MM.1S (cell line): ENCODE measurements at regions not wholly inside any gene's neighbourhood (a gene's known extent, or its start where the extent isn't known, plus 50 kb on each side); places are given as distances from the start of the nearest gene placed in this dataset.
"Not testable (repeated sequence)": the region's sequence is repeated elsewhere in the genome, so short reads cannot be mapped to it uniquely, and the experiment has no call there.

Experiments
- DNase-seq: peaks from one replicate; pipeline ENCODE4 v3.0.0-alpha.2; 2015
- H2AFZ ChIP-seq: fragments of 300-600 bp; sonication (generic); 2 replicates; pipeline ENCODE4 v1.6.0; 2016; ENCODE audit warnings: antibody characterized with exemption, low read length
- H3F3A ChIP-seq: fragments of 300-600 bp; sonication (generic); 2 replicates; pipeline ENCODE4 v1.6.1; 2016; ENCODE audit warnings: mild to moderate bottlenecking, antibody characterized with exemption, low read length, moderate library complexity, mixed read lengths; ENCODE audit not compliant: insufficient read depth
- H3K27ac ChIP-seq: fragments of 300-600 bp; sonication (generic); 2 replicates; pipeline ENCODE4 v1.5.1; 2016; ENCODE audit warnings: mild to moderate bottlenecking, low read length
- H3K27me3 ChIP-seq: fragments of 300-600 bp; sonication (generic); replicated peaks from 2 replicates; pipeline ENCODE4 v1.6.0; 2016; ENCODE audit warnings: low read length; ENCODE audit not compliant: insufficient read depth
- H3K36me3 ChIP-seq: fragments of 300-600 bp; sonication (generic); replicated peaks from 2 replicates; pipeline ENCODE4 v1.6.1; 2016; ENCODE audit warnings: mild to moderate bottlenecking, low read length, mixed read lengths; ENCODE audit not compliant: insufficient read depth
- H3K4me1 ChIP-seq: fragments of 300-600 bp; sonication (generic); 2 replicates; pipeline ENCODE4 v1.6.1; 2016; ENCODE audit warnings: low read length, mixed read lengths
- H3K4me2 ChIP-seq: fragments of 300-600 bp; sonication (generic); 2 replicates; pipeline ENCODE4 v1.6.0; 2016; ENCODE audit warnings: low read depth, low read length
- H3K4me3 ChIP-seq: fragments of 300-600 bp; sonication (generic); 2 replicates; pipeline ENCODE4 v1.5.1; 2016; ENCODE audit warnings: low read length, mixed read lengths
- H3K79me2 ChIP-seq: fragments of 300-600 bp; sonication (generic); 2 replicates; pipeline ENCODE4 v1.6.1; 2016; ENCODE audit warnings: mixed run types, low read length, mixed read lengths
- H3K9ac ChIP-seq: fragments of 300-600 bp; sonication (generic); 2 replicates; pipeline ENCODE4 v1.6.1; 2016; ENCODE audit warnings: low read length, mixed read lengths
- H3K9me2 ChIP-seq: fragments of 300-600 bp; sonication (generic); replicated peaks from 2 replicates; pipeline ENCODE4 v1.6.1; 2016; ENCODE audit warnings: mild to moderate bottlenecking, low read length, mixed read lengths; ENCODE audit not compliant: insufficient read depth
- H3K9me3 ChIP-seq: fragments of 300-600 bp; sonication (generic); replicated peaks from 2 replicates; pipeline ENCODE4 v1.6.1; 2016; ENCODE audit warnings: mild to moderate bottlenecking, low read length, mixed read lengths; ENCODE audit not compliant: insufficient read depth
- H4K20me1 ChIP-seq: fragments of 300-600 bp; sonication (generic); 2 replicates; pipeline ENCODE4 v1.6.1; 2016; ENCODE audit warnings: mild to moderate bottlenecking, low read length, moderate library complexity, mixed read lengths; ENCODE audit not compliant: insufficient read depth
- EZH2 ChIP-seq: fragments of 300-600 bp; sonication (generic); optimal IDR thresholded peaks from 2 replicates; pipeline ENCODE3; 2017; ENCODE audit warnings: low read depth, mild to moderate bottlenecking, antibody characterized with exemption, low read length, mixed read lengths
- EZH2phosphoT487 ChIP-seq: fragments of 300-600 bp; sonication (generic); IDR thresholded peaks from 2 replicates; pipeline ENCODE4 v1.6.1; 2018; ENCODE audit warnings: antibody characterized with exemption, low read length
- TF ChIP-seq, protein P1 (sequence below): fragments of 300-600 bp; sonication (generic); IDR thresholded peaks from 2 replicates; pipeline ENCODE4 v1.5.1; 2016; ENCODE audit warnings: antibody characterized with exemption, low read length, mixed read lengths

- TF ChIP-seq EZH2 (no peak), EZH2phosphoT487 (no peak)
- TF ChIP-seq, protein P1, sequence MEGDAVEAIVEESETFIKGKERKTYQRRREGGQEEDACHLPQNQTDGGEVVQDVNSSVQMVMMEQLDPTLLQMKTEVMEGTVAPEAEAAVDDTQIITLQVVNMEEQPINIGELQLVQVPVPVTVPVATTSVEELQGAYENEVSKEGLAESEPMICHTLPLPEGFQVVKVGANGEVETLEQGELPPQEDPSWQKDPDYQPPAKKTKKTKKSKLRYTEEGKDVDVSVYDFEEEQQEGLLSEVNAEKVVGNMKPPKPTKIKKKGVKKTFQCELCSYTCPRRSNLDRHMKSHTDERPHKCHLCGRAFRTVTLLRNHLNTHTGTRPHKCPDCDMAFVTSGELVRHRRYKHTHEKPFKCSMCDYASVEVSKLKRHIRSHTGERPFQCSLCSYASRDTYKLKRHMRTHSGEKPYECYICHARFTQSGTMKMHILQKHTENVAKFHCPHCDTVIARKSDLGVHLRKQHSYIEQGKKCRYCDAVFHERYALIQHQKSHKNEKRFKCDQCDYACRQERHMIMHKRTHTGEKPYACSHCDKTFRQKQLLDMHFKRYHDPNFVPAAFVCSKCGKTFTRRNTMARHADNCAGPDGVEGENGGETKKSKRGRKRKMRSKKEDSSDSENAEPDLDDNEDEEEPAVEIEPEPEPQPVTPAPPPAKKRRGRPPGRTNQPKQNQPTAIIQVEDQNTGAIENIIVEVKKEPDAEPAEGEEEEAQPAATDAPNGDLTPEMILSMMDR = no peak
- no peaks in the 10 kb centered on the region for H3K4me1 ChIP-seq
- H3F3A ChIP-seq = no peaks in the 10 kb centered on the region
- no peaks in the 10 kb centered on the region for H3K9me3 ChIP-seq
- no peak overlapping the region for H3K4me2 ChIP-seq
- H3K36me3 ChIP-seq = no peaks in the 10 kb centered on the region
- no peak overlapping the region for H2AFZ ChIP-seq
- no peaks in the 10 kb centered on the region for H3K9me2 ChIP-seq
- no peak overlapping the region for H3K4me3 ChIP-seq
- H3K79me2 ChIP-seq = no peaks in the 10 kb centered on the region
- H3K9ac ChIP-seq = no peak overlapping the region
- no peak for DNase-seq
- no peaks in the 10 kb centered on the region for H4K20me1 ChIP-seq
- H3K27ac ChIP-seq = no peak overlapping the region
- H3K27me3 ChIP-seq = no peaks in the 10 kb centered on the region
Observed at GRCh38 chr4:32932156-32932555, 2212.0 kb downstream of the PCDH7 start.

GRCh38 chr4:32939222-32939621, 2219.1 kb downstream of the PCDH7 start:
- not testable (repeated sequence) for H3K4me2 ChIP-seq, DNase-seq, H3K36me3 ChIP-seq, H3K4me1 ChIP-seq, H3K9me3 ChIP-seq, H3K79me2 ChIP-seq, H3K27ac ChIP-seq, H3K4me3 ChIP-seq, H3K9me2 ChIP-seq, H4K20me1 ChIP-seq, H3F3A ChIP-seq, H3K9ac ChIP-seq, H3K27me3 ChIP-seq, H2AFZ ChIP-seq

GRCh38 chr4:32950866-32951265, 2230.7 kb downstream of the PCDH7 start:
- Histone ChIP-seq H3K9me3 (no peaks in the 10 kb centered on the region), H2AFZ (no peak overlapping the region), H3K36me3 (no peaks in the 10 kb centered on the region), H3K4me2 (no peak overlapping the region), H3K27me3 (no peaks in the 10 kb centered on the region), H3F3A (no peaks in the 10 kb centered on the region), H3K4me3 (no peak overlapping the region), H3K9ac (no peak overlapping the region), H4K20me1 (no peaks in the 10 kb centered on the region), H3K27ac (no peak overlapping the region), H3K9me2 (no peaks in the 10 kb centered on the region), H3K79me2 (no peaks in the 10 kb centered on the region), H3K4me1 (no peaks in the 10 kb centered on the region)
- TF ChIP-seq EZH2 = no peak
- TF ChIP-seq, protein P1 = no peak
- no peak for TF ChIP-seq EZH2phosphoT487
- no peak for DNase-seq

- Histone ChIP-seq H3K9me3 (no peaks in the 10 kb centered on the region), H2AFZ (peak overlapping the region; percentile 47; the same call in 1 of the 2 replicates), H3K9me2 (no peaks in the 10 kb centered on the region), H3K79me2 (no peaks in the 10 kb centered on the region), H3K9ac (no peak overlapping the region), H3K4me3 (no peak overlapping the region), H3F3A (no peaks in the 10 kb centered on the region), H3K4me1 (no peaks in the 10 kb centered on the region), H4K20me1 (no peaks in the 10 kb centered on the region), H3K36me3 (no peaks in the 10 kb centered on the region), H3K27me3 (no peaks in the 10 kb centered on the region), H3K4me2 (no peak overlapping the region), H3K27ac (no peak overlapping the region)
- TF ChIP-seq, protein P1 = no peak
- TF ChIP-seq EZH2 = no peak
- TF ChIP-seq EZH2phosphoT487 = no peak
- no peak for DNase-seq
Observed at GRCh38 chr4:32958586-32958985, 2238.4 kb downstream of the PCDH7 start.
